Liver (tissue), 8 donors: ENCODE measurements at regions not wholly inside any gene's neighbourhood (a gene's known extent, or its start where the extent isn't known, plus 50 kb on each side); places are given as distances from the start of the nearest gene placed in this dataset.

Experiments
- DNase-seq: peaks from one replicate; pipeline ENCODE4 v3.0.0-alpha.2; 2017; ENCODE audit warnings: low spot score
- H3K27ac ChIP-seq, 2 donors: one replicate each; pipeline ENCODE4 v1.7.0; 2013; ENCODE audit warnings: inconsistent platforms in 2 of 2, low read length in 2 of 2, control low read depth in 1 of 2, low read depth in 1 of 2, mild to moderate bottlenecking in 1 of 2
- H3K27me3 ChIP-seq, 4 donors: one replicate each; pipeline versions ENCODE4 v1.6.1 to v1.7.0; 2013; ENCODE audit warnings: low read length in 3 of 4, inconsistent platforms in 1 of 4, mild to moderate bottlenecking in 1 of 4, moderate library complexity in 1 of 4; ENCODE audit not compliant: control insufficient read depth in 4 of 4, insufficient read depth in 4 of 4
- H3K36me3 ChIP-seq, 4 donors: one replicate each; pipeline versions ENCODE4 v1.6.1 to v1.7.0; 2013; ENCODE audit warnings: low read length in 3 of 4, mild to moderate bottlenecking in 3 of 4, low read depth in 1 of 4, moderate library complexity in 1 of 4; ENCODE audit not compliant: control insufficient read depth in 4 of 4, insufficient read depth in 3 of 4
- H3K4me1 ChIP-seq, 4 donors: one replicate each; pipeline versions ENCODE4 v1.6.1 to v1.7.0; 2013; ENCODE audit warnings: low read length in 3 of 4, mild to moderate bottlenecking in 3 of 4, moderate library complexity in 1 of 4; ENCODE audit not compliant: control insufficient read depth in 4 of 4, insufficient read depth in 4 of 4
- H3K4me3 ChIP-seq, 3 donors: one replicate each; pipeline versions ENCODE4 v1.6.1 to v1.7.0; 2013; ENCODE audit warnings: low read length in 3 of 3, control low read depth in 1 of 3, low read depth in 1 of 3, mild to moderate bottlenecking in 1 of 3
- H3K9ac ChIP-seq, 2 donors: one replicate each; pipeline ENCODE4 v1.7.0; 2013; ENCODE audit warnings: low read length in 2 of 2, mild to moderate bottlenecking in 2 of 2, moderate library complexity in 2 of 2, control low read depth in 1 of 2, low read depth in 1 of 2
- H3K9me3 ChIP-seq, 4 donors: one replicate each; pipeline versions ENCODE4 v1.6.1 to v1.7.0; 2013; ENCODE audit warnings: low read length in 3 of 4; ENCODE audit not compliant: control insufficient read depth in 4 of 4
- EGR1 ChIP-seq, 2 donors: IDR thresholded peaks; 2 replicates each; pipeline ENCODE4 v1.6.1; 2016 to 2018; ENCODE audit warnings: antibody characterized with exemption in 2 of 2, low read depth in 2 of 2
- FOXA2 ChIP-seq: IDR thresholded peaks from 2 replicates; pipeline ENCODE4 v1.6.1; 2016; ENCODE audit warnings: antibody characterized with exemption
- GABPA ChIP-seq, 2 donors: IDR thresholded peaks in 1 of 2; conservative IDR thresholded peaks in 1 of 2; 2 replicates each; pipeline ENCODE4 v1.6.1; 2016; ENCODE audit warnings: antibody characterized with exemption in 2 of 2, mild to moderate bottlenecking in 1 of 2, moderate library complexity in 1 of 2
- HNF4A ChIP-seq, 2 donors: conservative IDR thresholded peaks; 2 replicates each; pipeline ENCODE4 v1.6.1; 2016; ENCODE audit warnings: antibody characterized with exemption in 2 of 2, mild to moderate bottlenecking in 2 of 2
- RXRA ChIP-seq, 2 donors: IDR thresholded peaks; 2 replicates each; pipeline ENCODE4 v1.6.1; 2017 to 2018; ENCODE audit warnings: antibody characterized with exemption in 2 of 2, mild to moderate bottlenecking in 1 of 2
- TAF1 ChIP-seq: conservative IDR thresholded peaks from 2 replicates; pipeline ENCODE4 v1.6.1; 2016; ENCODE audit warnings: antibody characterized with exemption, mild to moderate bottlenecking
- WGBS: extraction: QIAGEN DNeasy Blood & Tissue Kit; methylation state at CpG from one replicate; pipeline ENCODE4 v1.1.7; 2013; 5-methylcytosine and 5-hydroxymethylcytosine counted together
- TF ChIP-seq, protein P1 (sequence below): IDR thresholded peaks from 2 replicates; pipeline ENCODE4 v1.6.1; 2016; ENCODE audit warnings: antibody characterized with exemption
- TF ChIP-seq, protein P2 (sequence below): IDR thresholded peaks from 2 replicates; pipeline ENCODE4 v1.6.1; 2016; ENCODE audit warnings: antibody characterized with exemption
- TF ChIP-seq, protein P3 (sequence below): IDR thresholded peaks from 2 replicates; pipeline ENCODE4 v1.6.1; 2016; ENCODE audit warnings: antibody characterized with exemption
- TF ChIP-seq, protein P4 (sequence below): fragments of 150-350 bp; IDR thresholded peaks from 2 replicates; pipeline ENCODE4 v1.5.1; 2017; ENCODE audit warnings: improper control_type of control experiment, low read depth, low read length; ENCODE audit not compliant: missing input control
- TF ChIP-seq, protein P5 (sequence below): IDR thresholded peaks from 2 replicates; pipeline ENCODE4 v1.6.1; 2016; ENCODE audit warnings: antibody characterized with exemption, mild to moderate bottlenecking
- donor health status: healthy.
- donor health status: healthy.
- donor health status: healthy.
- donor health status: healthy.
- donor health status: healthy.

DNA sequence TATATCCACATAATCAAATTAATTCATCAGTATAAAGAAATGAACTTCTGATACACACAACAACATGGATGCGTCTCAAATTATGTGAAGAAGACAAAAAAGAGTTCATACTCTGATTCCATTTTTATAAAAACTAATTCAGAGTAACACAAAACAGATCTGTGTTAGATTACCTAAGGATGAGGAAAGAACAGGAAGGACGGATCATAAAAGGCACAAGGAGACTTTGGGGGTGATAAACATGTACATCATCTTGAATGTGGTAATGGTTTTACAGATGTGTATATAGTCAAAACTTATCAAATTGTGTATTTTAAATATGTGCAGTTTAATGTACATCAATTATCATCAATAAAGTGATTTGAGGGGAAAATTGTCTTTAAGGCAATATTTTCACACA lies 59.9 kb upstream of the DOCK9 start:
- no peak overlapping the region for H3K9ac ChIP-seq
- DNase-seq = no peak

DNA sequence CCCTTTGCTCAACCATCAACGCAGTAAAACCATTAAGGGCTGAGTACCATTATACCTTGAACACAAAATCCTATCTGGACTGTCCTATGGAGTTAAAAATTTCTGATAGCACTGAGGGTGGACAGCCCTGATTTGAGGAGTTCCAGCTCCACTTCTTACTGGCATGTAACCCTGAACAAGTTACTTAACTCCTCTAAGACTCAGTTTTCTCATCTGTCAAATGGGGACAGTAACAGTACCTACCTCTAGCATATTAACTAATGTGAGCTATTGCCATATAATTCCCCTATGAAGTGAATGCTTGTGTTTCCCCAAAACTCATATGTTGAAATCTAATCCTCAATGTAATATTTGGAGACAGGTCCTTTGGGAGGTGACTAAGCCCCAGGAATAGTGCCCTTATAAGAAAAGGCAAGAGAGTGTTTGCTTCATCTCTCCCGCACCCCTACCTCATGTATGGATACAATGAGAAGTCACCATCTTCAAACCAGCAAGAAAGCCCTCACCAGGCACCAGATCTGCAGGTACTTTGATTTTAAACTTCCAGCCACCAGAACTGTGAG lies 61.9 kb upstream of the DOCK9 start:
- no peak for TF ChIP-seq FOXA2
- TF ChIP-seq HNF4A (conservative IDR thresholded peaks at IDR 0.05) = no peak
- no peak for TF ChIP-seq TAF1
- TF ChIP-seq, protein P1, sequence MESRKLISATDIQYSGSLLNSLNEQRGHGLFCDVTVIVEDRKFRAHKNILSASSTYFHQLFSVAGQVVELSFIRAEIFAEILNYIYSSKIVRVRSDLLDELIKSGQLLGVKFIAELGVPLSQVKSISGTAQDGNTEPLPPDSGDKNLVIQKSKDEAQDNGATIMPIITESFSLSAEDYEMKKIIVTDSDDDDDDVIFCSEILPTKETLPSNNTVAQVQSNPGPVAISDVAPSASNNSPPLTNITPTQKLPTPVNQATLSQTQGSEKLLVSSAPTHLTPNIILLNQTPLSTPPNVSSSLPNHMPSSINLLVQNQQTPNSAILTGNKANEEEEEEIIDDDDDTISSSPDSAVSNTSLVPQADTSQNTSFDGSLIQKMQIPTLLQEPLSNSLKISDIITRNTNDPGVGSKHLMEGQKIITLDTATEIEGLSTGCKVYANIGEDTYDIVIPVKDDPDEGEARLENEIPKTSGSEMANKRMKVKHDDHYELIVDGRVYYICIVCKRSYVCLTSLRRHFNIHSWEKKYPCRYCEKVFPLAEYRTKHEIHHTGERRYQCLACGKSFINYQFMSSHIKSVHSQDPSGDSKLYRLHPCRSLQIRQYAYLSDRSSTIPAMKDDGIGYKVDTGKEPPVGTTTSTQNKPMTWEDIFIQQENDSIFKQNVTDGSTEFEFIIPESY = no peak
- Histone ChIP-seq H3K36me3 (no peaks in the 10 kb centered on the region), H3K4me3 (no peak overlapping the region), H3K27me3 (no peaks in the 10 kb centered on the region), H3K9ac (no peak overlapping the region), H3K9me3 (no peaks in the 10 kb centered on the region), H3K27ac (no peak overlapping the region), H3K4me1 (no peaks in the 10 kb centered on the region)
- DNase-seq = no peak
- WGBS = 98% methylated on average over 2 of the region's 2 CpGs

More for the DNA sequence above, 59.9 kb upstream of the DOCK9 start:
- Histone ChIP-seq H3K27ac (no peak overlapping the region), H3K27me3 (no peaks in the 10 kb centered on the region), H3K9me3 (no peaks in the 10 kb centered on the region), H3K36me3 (no peaks in the 10 kb centered on the region), H3K4me1 (peaks cover 0 to 6% (median 0%) of the 10 kb centered on the region in 4 donors), H3K4me3 (no peak overlapping the region)
- WGBS = 95% methylated on average over 2 of the region's 2 CpGs
- TF ChIP-seq, protein P2, sequence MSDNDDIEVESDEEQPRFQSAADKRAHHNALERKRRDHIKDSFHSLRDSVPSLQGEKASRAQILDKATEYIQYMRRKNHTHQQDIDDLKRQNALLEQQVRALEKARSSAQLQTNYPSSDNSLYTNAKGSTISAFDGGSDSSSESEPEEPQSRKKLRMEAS = no peak
- TF ChIP-seq, protein P3, sequence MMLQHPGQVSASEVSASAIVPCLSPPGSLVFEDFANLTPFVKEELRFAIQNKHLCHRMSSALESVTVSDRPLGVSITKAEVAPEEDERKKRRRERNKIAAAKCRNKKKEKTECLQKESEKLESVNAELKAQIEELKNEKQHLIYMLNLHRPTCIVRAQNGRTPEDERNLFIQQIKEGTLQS = no peak
- TF ChIP-seq EGR1 (IDR thresholded peaks at IDR 0.05; ENCODE audit: low read depth in 2 of 2) = no peak

DNA sequence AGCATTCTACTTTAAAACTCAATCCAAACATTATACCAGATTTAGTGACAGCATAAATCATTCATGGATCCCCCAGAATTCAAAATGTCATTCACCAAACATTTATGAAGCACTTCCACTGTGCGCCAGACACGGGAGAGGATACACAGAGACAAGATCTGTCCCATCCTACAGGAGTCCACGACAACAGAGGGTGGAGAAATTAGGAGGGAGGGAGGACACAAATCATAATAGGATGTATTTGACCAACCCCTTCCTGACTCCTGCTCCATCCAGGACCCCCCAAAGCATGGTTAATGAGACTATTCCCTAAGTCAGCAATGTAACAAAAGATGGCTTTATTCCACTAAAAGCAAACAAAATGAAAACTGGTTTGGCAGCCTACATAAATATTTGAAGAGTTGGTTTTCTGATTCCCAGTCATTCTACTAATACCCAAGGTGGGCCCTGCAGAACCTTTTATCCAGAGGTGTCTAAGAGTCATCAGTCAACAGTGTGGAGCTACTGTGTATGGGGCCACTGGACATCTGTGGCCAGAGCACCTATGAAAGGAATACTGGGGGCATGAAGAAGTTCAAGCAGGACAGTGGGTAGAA lies 62.8 kb upstream of the DOCK9 start:
- Histone ChIP-seq H3K27ac (no peak overlapping the region), H3K4me1 (no peaks in the 10 kb centered on the region), H3K36me3 (no peaks in the 10 kb centered on the region), H3K9ac (no peak overlapping the region), H3K9me3 (no peaks in the 10 kb centered on the region), H3K27me3 (no peaks in the 10 kb centered on the region), H3K4me3 (no peak overlapping the region)
- no peak for DNase-seq
- no peak for TF ChIP-seq HNF4A (conservative IDR thresholded peaks at IDR 0.05)
- TF ChIP-seq, protein P3 = no peak
- TF ChIP-seq, protein P4, sequence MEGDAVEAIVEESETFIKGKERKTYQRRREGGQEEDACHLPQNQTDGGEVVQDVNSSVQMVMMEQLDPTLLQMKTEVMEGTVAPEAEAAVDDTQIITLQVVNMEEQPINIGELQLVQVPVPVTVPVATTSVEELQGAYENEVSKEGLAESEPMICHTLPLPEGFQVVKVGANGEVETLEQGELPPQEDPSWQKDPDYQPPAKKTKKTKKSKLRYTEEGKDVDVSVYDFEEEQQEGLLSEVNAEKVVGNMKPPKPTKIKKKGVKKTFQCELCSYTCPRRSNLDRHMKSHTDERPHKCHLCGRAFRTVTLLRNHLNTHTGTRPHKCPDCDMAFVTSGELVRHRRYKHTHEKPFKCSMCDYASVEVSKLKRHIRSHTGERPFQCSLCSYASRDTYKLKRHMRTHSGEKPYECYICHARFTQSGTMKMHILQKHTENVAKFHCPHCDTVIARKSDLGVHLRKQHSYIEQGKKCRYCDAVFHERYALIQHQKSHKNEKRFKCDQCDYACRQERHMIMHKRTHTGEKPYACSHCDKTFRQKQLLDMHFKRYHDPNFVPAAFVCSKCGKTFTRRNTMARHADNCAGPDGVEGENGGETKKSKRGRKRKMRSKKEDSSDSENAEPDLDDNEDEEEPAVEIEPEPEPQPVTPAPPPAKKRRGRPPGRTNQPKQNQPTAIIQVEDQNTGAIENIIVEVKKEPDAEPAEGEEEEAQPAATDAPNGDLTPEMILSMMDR = no peak
- no peak for TF ChIP-seq GABPA (IDR thresholded peaks at IDR 0.05 in 1 of 2, conservative IDR thresholded peaks at IDR 0.05 in 1 of 2)
- TF ChIP-seq, protein P1 = no peak
- TF ChIP-seq FOXA2 = no peak
- no peak for TF ChIP-seq RXRA (IDR thresholded peaks at IDR 0.05)
- TF ChIP-seq, protein P2 = no peak
- TF ChIP-seq, protein P5, sequence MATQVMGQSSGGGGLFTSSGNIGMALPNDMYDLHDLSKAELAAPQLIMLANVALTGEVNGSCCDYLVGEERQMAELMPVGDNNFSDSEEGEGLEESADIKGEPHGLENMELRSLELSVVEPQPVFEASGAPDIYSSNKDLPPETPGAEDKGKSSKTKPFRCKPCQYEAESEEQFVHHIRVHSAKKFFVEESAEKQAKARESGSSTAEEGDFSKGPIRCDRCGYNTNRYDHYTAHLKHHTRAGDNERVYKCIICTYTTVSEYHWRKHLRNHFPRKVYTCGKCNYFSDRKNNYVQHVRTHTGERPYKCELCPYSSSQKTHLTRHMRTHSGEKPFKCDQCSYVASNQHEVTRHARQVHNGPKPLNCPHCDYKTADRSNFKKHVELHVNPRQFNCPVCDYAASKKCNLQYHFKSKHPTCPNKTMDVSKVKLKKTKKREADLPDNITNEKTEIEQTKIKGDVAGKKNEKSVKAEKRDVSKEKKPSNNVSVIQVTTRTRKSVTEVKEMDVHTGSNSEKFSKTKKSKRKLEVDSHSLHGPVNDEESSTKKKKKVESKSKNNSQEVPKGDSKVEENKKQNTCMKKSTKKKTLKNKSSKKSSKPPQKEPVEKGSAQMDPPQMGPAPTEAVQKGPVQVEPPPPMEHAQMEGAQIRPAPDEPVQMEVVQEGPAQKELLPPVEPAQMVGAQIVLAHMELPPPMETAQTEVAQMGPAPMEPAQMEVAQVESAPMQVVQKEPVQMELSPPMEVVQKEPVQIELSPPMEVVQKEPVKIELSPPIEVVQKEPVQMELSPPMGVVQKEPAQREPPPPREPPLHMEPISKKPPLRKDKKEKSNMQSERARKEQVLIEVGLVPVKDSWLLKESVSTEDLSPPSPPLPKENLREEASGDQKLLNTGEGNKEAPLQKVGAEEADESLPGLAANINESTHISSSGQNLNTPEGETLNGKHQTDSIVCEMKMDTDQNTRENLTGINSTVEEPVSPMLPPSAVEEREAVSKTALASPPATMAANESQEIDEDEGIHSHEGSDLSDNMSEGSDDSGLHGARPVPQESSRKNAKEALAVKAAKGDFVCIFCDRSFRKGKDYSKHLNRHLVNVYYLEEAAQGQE = no peak
- WGBS = 83% methylated on average over 3 of the region's 3 CpGs
